PC-9 (cell line): ENCODE measurements at regions not wholly inside any gene's neighbourhood (a gene's known extent, or its start where the extent isn't known, plus 50 kb on each side); places are given as distances from the start of the nearest gene placed in this dataset.

Source experiments
- BruUV-seq: library from RNA; stranded (reverse); fragments of 400-500 nt; replicated peaks from 2 replicates; lab custom pipeline; 2021; lab: Mats Ljungman, UMichigan
- CTCF ChIA-PET: fragments of 300-600 bp; sonication (Branson Sonifier 250); formaldehyde crosslinking; loops from one replicate; lab custom pipeline; 2022; ENCODE audit warnings: antibody characterized with exemption; lab: Charles Lee
- POLR2A ChIA-PET: fragments of 300-600 bp; sonication (Branson Sonifier 250); formaldehyde crosslinking; loops from one replicate; lab custom pipeline; 2022; ENCODE audit warnings: antibody characterized with exemption; ENCODE audit not compliant: unreplicated experiment; lab: Charles Lee
- DNase-seq, 2 experiments: peaks; one replicate each; pipeline versions ENCODE4 v3.0.0 to v3.0.0-alpha.2; 2015 to 2022; ENCODE audit warnings: mixed read lengths in 1 of 2
- H2AFZ ChIP-seq: fragments of 200-600 bp; sonication (generic); 2 replicates; pipeline ENCODE4 v1.8.1; 2017; ENCODE audit warnings: antibody characterized with exemption
- H3F3A ChIP-seq: fragments of 200-600 bp; sonication (generic); 2 replicates; pipeline ENCODE4 v1.8.1; 2017; ENCODE audit warnings: antibody characterized with exemption, mild to moderate bottlenecking, low read depth; ENCODE audit not compliant: insufficient read depth
- H3K27ac ChIP-seq: fragments of 200-600 bp; sonication (generic); 2 replicates; pipeline ENCODE4 v1.6.1; 2016; ENCODE audit warnings: mixed run types
- H3K27me3 ChIP-seq: fragments of 200-600 bp; sonication (generic); 2 replicates; pipeline ENCODE4 v1.6.1; 2016; ENCODE audit warnings: low read depth, mixed run types; ENCODE audit not compliant: insufficient read depth
- H3K36me3 ChIP-seq: fragments of 200-600 bp; sonication (generic); 2 replicates; pipeline ENCODE4 v1.6.1; 2016; ENCODE audit warnings: low read depth, mixed run types
- H3K4me1 ChIP-seq: fragments of 200-600 bp; sonication (generic); replicated peaks from 2 replicates; pipeline ENCODE4 v1.6.1; 2016; ENCODE audit warnings: mixed run types; ENCODE audit not compliant: insufficient read depth
- H3K4me2 ChIP-seq: fragments of 200-600 bp; sonication (generic); 2 replicates; pipeline ENCODE4 v1.6.1; 2017; ENCODE audit warnings: mixed run types
- H3K4me3 ChIP-seq: fragments of 200-600 bp; sonication (generic); 2 replicates; pipeline ENCODE4 v1.6.1; 2016; ENCODE audit warnings: mixed run types
- H3K79me2 ChIP-seq: fragments of 200-600 bp; sonication (generic); 2 replicates; pipeline ENCODE4 v1.6.1; 2017; ENCODE audit warnings: low read depth, mixed run types
- H3K9me2 ChIP-seq: fragments of 200-600 bp; sonication (generic); 2 replicates; pipeline ENCODE4 v1.8.1; 2017; ENCODE audit warnings: mild to moderate bottlenecking; ENCODE audit not compliant: insufficient read depth
- H3K9me3 ChIP-seq: fragments of 200-600 bp; sonication (generic); 2 replicates; pipeline ENCODE4 v1.8.1; 2016; ENCODE audit warnings: low read depth; ENCODE audit not compliant: insufficient read depth
- H4K20me1 ChIP-seq: fragments of 200-600 bp; sonication (generic); 2 replicates; pipeline ENCODE4 v1.8.1; 2017; ENCODE audit not compliant: insufficient read depth
- EZH2 ChIP-seq: fragments of 200-600 bp; sonication (generic); IDR thresholded peaks from 2 replicates; pipeline ENCODE4 v1.8.0; 2017; ENCODE audit warnings: antibody characterized with exemption, low read depth
- intact Hi-C: fragments of 100-400 bp; cut with micrococcal nuclease; formaldehyde crosslinking; loops from one replicate; pipeline ENCODE4 v1.10.0; 2022; ENCODE audit not compliant: unreplicated experiment
- TF ChIP-seq, protein P1 (sequence below): fragments of 200-600 bp; sonication (generic); conservative IDR thresholded peaks from 2 replicates; pipeline ENCODE4 v1.6.1; 2017; ENCODE audit warnings: mixed run types, antibody characterized with exemption, mild to moderate bottlenecking, moderate library complexity

DNA sequence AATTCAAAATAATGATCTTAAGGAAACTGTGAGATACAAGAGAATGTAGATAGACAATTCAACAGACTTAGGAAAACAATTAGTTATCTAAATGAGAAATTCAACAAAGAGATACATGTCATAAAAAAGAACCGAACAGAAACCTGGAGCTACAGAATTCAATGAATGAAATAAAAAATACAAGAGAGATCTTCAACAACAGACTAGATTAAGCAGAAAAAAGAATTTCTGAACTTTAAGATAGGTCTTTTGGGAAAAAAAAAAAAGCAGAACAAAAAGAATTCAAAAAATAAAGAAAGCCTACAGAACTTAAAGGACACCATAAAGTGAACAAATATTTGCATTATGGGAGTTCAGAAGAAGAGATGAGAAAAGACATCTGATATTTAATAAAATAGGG, 129.1 kb upstream of the FOXK1 start:
- no peaks in the 10 kb centered on the region for H3K79me2 ChIP-seq
- no peak overlapping the region for H3K27ac ChIP-seq
- ChIA-PET POLR2A (no interaction called here), CTCF (no interaction called here)
- H3K4me2 ChIP-seq = no peak overlapping the region
- intact Hi-C loops = no loop called here
- H3K27me3 ChIP-seq = peaks cover 54% of the 10 kb centered on the region
- no peaks in the 10 kb centered on the region for H3K4me1 ChIP-seq
- no peaks in the 10 kb centered on the region for H4K20me1 ChIP-seq
- DNase-seq = no peak
- no peaks in the 10 kb centered on the region for H3K36me3 ChIP-seq
- TF ChIP-seq, protein P1, sequence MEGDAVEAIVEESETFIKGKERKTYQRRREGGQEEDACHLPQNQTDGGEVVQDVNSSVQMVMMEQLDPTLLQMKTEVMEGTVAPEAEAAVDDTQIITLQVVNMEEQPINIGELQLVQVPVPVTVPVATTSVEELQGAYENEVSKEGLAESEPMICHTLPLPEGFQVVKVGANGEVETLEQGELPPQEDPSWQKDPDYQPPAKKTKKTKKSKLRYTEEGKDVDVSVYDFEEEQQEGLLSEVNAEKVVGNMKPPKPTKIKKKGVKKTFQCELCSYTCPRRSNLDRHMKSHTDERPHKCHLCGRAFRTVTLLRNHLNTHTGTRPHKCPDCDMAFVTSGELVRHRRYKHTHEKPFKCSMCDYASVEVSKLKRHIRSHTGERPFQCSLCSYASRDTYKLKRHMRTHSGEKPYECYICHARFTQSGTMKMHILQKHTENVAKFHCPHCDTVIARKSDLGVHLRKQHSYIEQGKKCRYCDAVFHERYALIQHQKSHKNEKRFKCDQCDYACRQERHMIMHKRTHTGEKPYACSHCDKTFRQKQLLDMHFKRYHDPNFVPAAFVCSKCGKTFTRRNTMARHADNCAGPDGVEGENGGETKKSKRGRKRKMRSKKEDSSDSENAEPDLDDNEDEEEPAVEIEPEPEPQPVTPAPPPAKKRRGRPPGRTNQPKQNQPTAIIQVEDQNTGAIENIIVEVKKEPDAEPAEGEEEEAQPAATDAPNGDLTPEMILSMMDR = no peak
- TF ChIP-seq EZH2 = no peak
- no peak overlapping the region for H3K4me3 ChIP-seq
- no peaks in the 10 kb centered on the region for H3K9me3 ChIP-seq
- BruUV-seq = no TSS peak
- no peaks in the 10 kb centered on the region for H3K9me2 ChIP-seq
- H3F3A ChIP-seq = no peaks in the 10 kb centered on the region
- no peak overlapping the region for H2AFZ ChIP-seq

GRCh38 chr7:4556868-4557793, 125.0 kb upstream of the FOXK1 start:
- BruUV-seq = no TSS peak
- TF ChIP-seq, protein P1 = no peak
- no peak for TF ChIP-seq EZH2
- H4K20me1 ChIP-seq = no peaks in the 10 kb centered on the region
- H3K27me3 ChIP-seq = peaks cover 71% of the 10 kb centered on the region
- H3K79me2 ChIP-seq = no peaks in the 10 kb centered on the region
- no peak overlapping the region for H3K4me2 ChIP-seq
- H3K9me2 ChIP-seq = no peaks in the 10 kb centered on the region
- no peak overlapping the region for H3K27ac ChIP-seq
- intact Hi-C loops = no loop called here
- H3K36me3 ChIP-seq = no peaks in the 10 kb centered on the region
- CTCF ChIA-PET = no interaction called here
- no peak overlapping the region for H2AFZ ChIP-seq
- no peak overlapping the region for H3K4me3 ChIP-seq
- no peak for DNase-seq
- no peaks in the 10 kb centered on the region for H3K4me1 ChIP-seq
- H3K9me3 ChIP-seq = no peaks in the 10 kb centered on the region
- POLR2A ChIA-PET = interaction anchor here (0.5 kb wide), 1 partner anchor 532 kb away, joined by 3 read pairs; no protein-coding TSS in a partner anchor
- no peaks in the 10 kb centered on the region for H3F3A ChIP-seq

- no peak for TF ChIP-seq EZH2
- TF ChIP-seq, protein P1 = no peak
- no peak overlapping the region for H3K27ac ChIP-seq
- ChIA-PET CTCF (interaction anchor here (0.6 kb wide), 1 partner anchor 64 kb away, joined by 8 read pairs; no protein-coding TSS in a partner anchor), POLR2A (no interaction called here)
- H2AFZ ChIP-seq = no peak overlapping the region
- no peaks in the 10 kb centered on the region; the same call in 1 of the 2 replicates for H3K9me2 ChIP-seq
- no peak overlapping the region for H3K4me3 ChIP-seq
- intact Hi-C loops = no loop called here
- H4K20me1 ChIP-seq = no peaks in the 10 kb centered on the region
- no peaks in the 10 kb centered on the region for H3K79me2 ChIP-seq
- no peak for DNase-seq
- no peaks in the 10 kb centered on the region for H3K4me1 ChIP-seq
- peaks cover 63% of the 10 kb centered on the region for H3K27me3 ChIP-seq
- H3K9me3 ChIP-seq = no peaks in the 10 kb centered on the region
- BruUV-seq = no TSS peak
- H3K4me2 ChIP-seq = no peak overlapping the region
- H3K36me3 ChIP-seq = no peaks in the 10 kb centered on the region
- no peaks in the 10 kb centered on the region for H3F3A ChIP-seq
Measured at GRCh38 chr7:4561795-4562194, 120.3 kb upstream of the FOXK1 start.
